Esophagus squamous epithelium (tissue), 5 donors: ENCODE measurements at regions not wholly inside any gene's neighbourhood (a gene's known extent, or its start where the extent isn't known, plus 50 kb on each side); places are given as distances from the start of the nearest gene placed in this dataset.
"Not testable (repeated sequence)": the region's sequence is repeated elsewhere in the genome, so short reads cannot be mapped to it uniquely, and the experiment has no call there.

Experiments
- DNase-seq: peaks from one replicate; lab custom pipeline; 2025; lab: John Stamatoyannopoulos, UW
- H3K27ac ChIP-seq, 4 donors: fragments of 200-600 bp; sonication (generic); one replicate each; pipeline ENCODE4 v1.5.1; 2016 to 2019; ENCODE audit warnings: mild to moderate bottlenecking in 1 of 4
- H3K27me3 ChIP-seq, 4 donors: fragments of 200-600 bp; sonication (generic); 1 replicate in 3 of 4; 2 replicates in 1 of 4; pipeline versions ENCODE4 v1.5.1 to v1.6.0; 2017 to 2021; ENCODE audit warnings: antibody characterized with exemption in 1 of 4
- H3K36me3 ChIP-seq, 3 donors: fragments of 200-600 bp; sonication (generic); one replicate each; pipeline ENCODE4 v1.5.1; 2016 to 2019
- H3K4me1 ChIP-seq, 3 donors: fragments of 200-600 bp; sonication (generic); one replicate each; pipeline ENCODE4 v1.5.1; 2017 to 2019
- H3K4me3 ChIP-seq, 4 donors: fragments of 200-600 bp; sonication (generic); 1 replicate in 3 of 4; 2 replicates in 1 of 4; pipeline ENCODE4 v1.5.1; 2016 to 2019; ENCODE audit warnings: mild to moderate bottlenecking in 2 of 4, moderate library complexity in 1 of 4
- H3K9me3 ChIP-seq, 3 donors: fragments of 200-600 bp; sonication (generic); one replicate each; pipeline ENCODE4 v1.5.1; 2016 to 2019
- POLR2A ChIP-seq, 4 donors: fragments of 450-650 bp; IDR thresholded peaks; one replicate each; pipeline ENCODE4 v1.6.1; 2017; ENCODE audit warnings: antibody characterized with exemption in 4 of 4, mild to moderate bottlenecking in 4 of 4, moderate library complexity in 3 of 4
- WGBS, 2 donors: methylation state at CpG; one replicate each; pipeline ENCODE4 v1.1.5; 2018; 5-methylcytosine and 5-hydroxymethylcytosine counted together
- intact Hi-C: fragments of 100-400 bp; cut with DNase I; formaldehyde crosslinking; loops from one replicate; pipeline ENCODE4 v1.15.0; 2022
- TF ChIP-seq, protein P1 (sequence below), 6 experiments: fragments of 450-650 bp in 4 of 6; fragments of 200-600 bp in 2 of 6; sonication (generic) in 2 of 6; IDR thresholded peaks; one replicate each; pipeline ENCODE4 v1.5.1; 2016 to 2019; ENCODE audit warnings: antibody characterized with exemption in 6 of 6, mild to moderate bottlenecking in 4 of 6, moderate library complexity in 4 of 6
- donor health status: DM: yes; HTN: yes; CAD: no.

DNA sequence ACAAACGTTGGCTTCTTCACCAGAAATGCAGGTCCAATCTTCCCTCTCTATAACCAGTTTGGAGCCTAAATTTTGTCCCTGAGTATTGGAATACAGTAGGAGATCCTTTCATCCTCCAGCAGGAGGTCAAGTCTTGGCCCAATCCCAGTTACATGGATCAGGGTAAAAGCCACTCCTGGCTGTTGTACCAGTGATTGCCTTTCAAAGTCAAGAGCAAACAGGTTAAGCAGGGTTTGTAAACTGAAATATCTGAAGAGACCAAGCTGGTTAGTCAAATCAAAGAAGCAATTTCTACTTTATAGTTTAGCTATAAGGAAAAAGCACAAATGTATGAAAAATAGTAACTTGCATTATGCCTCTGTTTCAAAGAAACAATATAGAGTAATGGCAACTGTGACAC is 329.4 kb downstream of the NAF1 start:
- no peak for DNase-seq
- TF ChIP-seq, protein P1, sequence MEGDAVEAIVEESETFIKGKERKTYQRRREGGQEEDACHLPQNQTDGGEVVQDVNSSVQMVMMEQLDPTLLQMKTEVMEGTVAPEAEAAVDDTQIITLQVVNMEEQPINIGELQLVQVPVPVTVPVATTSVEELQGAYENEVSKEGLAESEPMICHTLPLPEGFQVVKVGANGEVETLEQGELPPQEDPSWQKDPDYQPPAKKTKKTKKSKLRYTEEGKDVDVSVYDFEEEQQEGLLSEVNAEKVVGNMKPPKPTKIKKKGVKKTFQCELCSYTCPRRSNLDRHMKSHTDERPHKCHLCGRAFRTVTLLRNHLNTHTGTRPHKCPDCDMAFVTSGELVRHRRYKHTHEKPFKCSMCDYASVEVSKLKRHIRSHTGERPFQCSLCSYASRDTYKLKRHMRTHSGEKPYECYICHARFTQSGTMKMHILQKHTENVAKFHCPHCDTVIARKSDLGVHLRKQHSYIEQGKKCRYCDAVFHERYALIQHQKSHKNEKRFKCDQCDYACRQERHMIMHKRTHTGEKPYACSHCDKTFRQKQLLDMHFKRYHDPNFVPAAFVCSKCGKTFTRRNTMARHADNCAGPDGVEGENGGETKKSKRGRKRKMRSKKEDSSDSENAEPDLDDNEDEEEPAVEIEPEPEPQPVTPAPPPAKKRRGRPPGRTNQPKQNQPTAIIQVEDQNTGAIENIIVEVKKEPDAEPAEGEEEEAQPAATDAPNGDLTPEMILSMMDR (IDR thresholded peaks at IDR 0.05), result no peak
- TF ChIP-seq POLR2A (IDR thresholded peaks at IDR 0.05), result no peak
- WGBS, 2 donors, result 55 to 84% methylated on average over 1 of the region's 1 CpG
- Histone ChIP-seq H3K36me3 (no peaks in the 10 kb centered on the region), H3K4me1 (peaks cover 0 to 26% (median 2%) of the 10 kb centered on the region in 3 donors), H3K9me3 (peaks cover 0 to 5% (median 0%) of the 10 kb centered on the region in 3 donors), H3K4me3 (no peak overlapping the region), H3K27ac (peak overlapping the region in 1 of 4 donors; percentile 42), H3K27me3 (no peaks in the 10 kb centered on the region)
- intact Hi-C loops, result no loop called here

- 69 to 79% methylated on average over 2 of the region's 2 CpGs for WGBS, 2 donors
- no peak for DNase-seq
- TF ChIP-seq, protein P1 (IDR thresholded peaks at IDR 0.05), result no peak
- no peak for TF ChIP-seq POLR2A (IDR thresholded peaks at IDR 0.05)
- no peak overlapping the region for H3K27ac ChIP-seq
- intact Hi-C loops, result no loop called here
- H3K36me3 ChIP-seq, result no peaks in the 10 kb centered on the region
- no peak overlapping the region for H3K4me3 ChIP-seq
- H3K27me3 ChIP-seq, result no peaks in the 10 kb centered on the region
- peaks cover 0 to 5% (median 0%) of the 10 kb centered on the region in 3 donors for H3K9me3 ChIP-seq
- H3K4me1 ChIP-seq, result peaks cover 0 to 25% (median 2%) of the 10 kb centered on the region in 3 donors
Observed at GRCh38 chr4:162836773-162837172, 329.9 kb downstream of the NAF1 start.

- 75 to 83% methylated on average over 4 to 6 of the region's 6 CpGs for WGBS, 2 donors
- H3K4me3 ChIP-seq, H3K9me3 ChIP-seq, DNase-seq, H3K27me3 ChIP-seq, intact Hi-C loops, H3K36me3 ChIP-seq, H3K27ac ChIP-seq: not testable (repeated sequence)
- peaks cover 0 to 22% (median 2%) of the 10 kb centered on the region in 3 donors for H3K4me1 ChIP-seq
Observed at GRCh38 chr4:162836258-162836657, 330.4 kb downstream of the NAF1 start.

DNA sequence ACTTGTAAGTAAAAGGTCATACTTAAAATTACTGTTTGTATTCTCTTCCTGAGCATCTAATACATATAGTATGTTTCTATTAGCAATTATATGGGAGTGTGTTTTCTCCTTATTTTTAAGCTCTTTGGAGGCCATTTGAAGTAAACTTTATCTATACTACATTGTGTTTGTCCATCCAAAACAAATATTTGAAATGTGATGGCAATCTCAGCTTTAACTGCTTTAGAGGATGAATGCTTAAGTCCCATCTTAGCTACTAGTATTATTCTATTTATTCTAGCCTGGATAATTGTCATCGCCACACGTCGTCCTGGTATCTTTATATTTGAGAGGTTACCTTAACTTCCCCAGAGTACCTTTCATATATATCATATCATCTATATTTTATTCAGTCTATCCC is 335.8 kb downstream of the NAF1 start:
- intact Hi-C loops, result no loop called here
- WGBS, 2 donors, result 84 to 86% methylated on average over 3 of the region's 3 CpGs

DNA sequence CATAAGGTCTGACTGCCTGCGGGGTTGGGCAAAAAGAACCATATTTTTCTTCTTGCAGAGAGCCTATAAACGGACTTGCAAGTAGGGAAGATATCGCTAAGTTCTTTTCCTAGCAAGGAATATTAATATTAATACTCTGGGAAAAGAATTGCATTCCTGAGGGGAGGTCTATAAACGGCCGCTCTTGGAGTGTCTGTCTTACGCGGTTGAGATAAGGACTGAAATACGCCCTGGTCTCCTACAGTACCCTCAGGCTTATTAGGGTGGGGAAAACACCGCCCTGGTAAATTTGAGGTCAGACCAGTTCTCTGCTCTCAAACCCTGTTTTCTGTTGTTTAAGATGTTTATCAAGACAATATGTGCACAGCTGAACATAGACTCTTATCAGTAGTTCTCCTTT is 349.3 kb downstream of the NAF1 start:
- H3K27me3 ChIP-seq, H3K4me3 ChIP-seq, H3K27ac ChIP-seq, H3K4me1 ChIP-seq, DNase-seq, H3K36me3 ChIP-seq, intact Hi-C loops: not testable (repeated sequence)
- 87 to 90% methylated on average over 9 of the region's 9 CpGs for WGBS, 2 donors
- peaks cover 0 to 12% (median 0%) of the 10 kb centered on the region in 3 donors for H3K9me3 ChIP-seq

More for the DNA sequence above, 335.8 kb downstream of the NAF1 start:
- DNase-seq, result no peak
- Histone ChIP-seq H3K36me3 (no peaks in the 10 kb centered on the region), H3K27me3 (no peaks in the 10 kb centered on the region), H3K27ac (no peak overlapping the region), H3K4me3 (no peak overlapping the region), H3K9me3 (no peaks in the 10 kb centered on the region), H3K4me1 (no peaks in the 10 kb centered on the region)
- TF ChIP-seq, protein P1 (IDR thresholded peaks at IDR 0.05), result no peak
- no peak for TF ChIP-seq POLR2A (IDR thresholded peaks at IDR 0.05)

DNA sequence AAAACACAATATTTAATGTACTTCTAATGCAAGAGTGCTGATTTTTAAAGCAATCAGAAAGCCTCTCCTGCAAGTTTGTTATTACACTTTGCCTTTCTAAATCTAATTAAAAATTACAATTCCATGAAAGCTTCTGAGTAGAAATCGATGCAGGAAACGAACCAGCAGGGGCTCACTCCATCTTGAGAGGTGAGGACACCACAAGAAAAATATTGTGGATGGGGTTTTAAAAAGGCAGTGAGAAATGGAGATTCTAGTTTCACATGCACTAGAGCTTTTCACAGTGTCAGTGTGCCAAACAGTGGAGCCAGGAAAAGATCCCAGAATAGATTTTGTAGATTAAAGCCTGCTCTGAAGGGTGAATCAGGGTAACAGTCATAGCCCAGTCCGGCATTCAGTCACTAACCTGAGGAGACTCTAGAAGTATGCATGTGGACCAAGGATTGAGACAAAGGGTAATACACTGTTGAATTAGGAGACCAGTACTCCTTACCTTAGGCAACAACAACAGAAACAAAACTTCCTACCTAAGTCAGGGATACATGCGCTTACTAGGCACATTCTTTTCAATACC is 362.3 kb downstream of the NAF1 start:
- intact Hi-C loops, result no loop called here
- TF ChIP-seq POLR2A (IDR thresholded peaks at IDR 0.05), result no peak
- TF ChIP-seq, protein P1 (IDR thresholded peaks at IDR 0.05), result no peak

More for the DNA sequence above, 362.3 kb downstream of the NAF1 start:
- Histone ChIP-seq H3K4me1 (no peaks in the 10 kb centered on the region), H3K9me3 (no peaks in the 10 kb centered on the region), H3K27me3 (no peaks in the 10 kb centered on the region), H3K27ac (no peak overlapping the region), H3K36me3 (no peaks in the 10 kb centered on the region), H3K4me3 (no peak overlapping the region)
- no peak for DNase-seq
- 70 to 92% methylated on average over 4 of the region's 4 CpGs for WGBS, 2 donors
